GM10266 (cell line): ENCODE measurements at regions not wholly inside any gene's neighbourhood (a gene's known extent, or its start where the extent isn't known, plus 50 kb on each side); places are given as distances from the start of the nearest gene placed in this dataset.

Source experiments
- DNase-seq: peaks from one replicate; pipeline ENCODE4 v3.0.0; 2012; ENCODE audit errors: extremely low spot score
- TF ChIP-seq, protein P1 (sequence below): IDR thresholded peaks from 2 replicates; pipeline ENCODE4 v1.5.1; 2012; ENCODE audit warnings: mild to moderate bottlenecking, low read depth; ENCODE audit not compliant: control insufficient read depth, insufficient read depth; ENCODE audit errors: missing control alignments

- DNase-seq = no peak
- TF ChIP-seq, protein P1, sequence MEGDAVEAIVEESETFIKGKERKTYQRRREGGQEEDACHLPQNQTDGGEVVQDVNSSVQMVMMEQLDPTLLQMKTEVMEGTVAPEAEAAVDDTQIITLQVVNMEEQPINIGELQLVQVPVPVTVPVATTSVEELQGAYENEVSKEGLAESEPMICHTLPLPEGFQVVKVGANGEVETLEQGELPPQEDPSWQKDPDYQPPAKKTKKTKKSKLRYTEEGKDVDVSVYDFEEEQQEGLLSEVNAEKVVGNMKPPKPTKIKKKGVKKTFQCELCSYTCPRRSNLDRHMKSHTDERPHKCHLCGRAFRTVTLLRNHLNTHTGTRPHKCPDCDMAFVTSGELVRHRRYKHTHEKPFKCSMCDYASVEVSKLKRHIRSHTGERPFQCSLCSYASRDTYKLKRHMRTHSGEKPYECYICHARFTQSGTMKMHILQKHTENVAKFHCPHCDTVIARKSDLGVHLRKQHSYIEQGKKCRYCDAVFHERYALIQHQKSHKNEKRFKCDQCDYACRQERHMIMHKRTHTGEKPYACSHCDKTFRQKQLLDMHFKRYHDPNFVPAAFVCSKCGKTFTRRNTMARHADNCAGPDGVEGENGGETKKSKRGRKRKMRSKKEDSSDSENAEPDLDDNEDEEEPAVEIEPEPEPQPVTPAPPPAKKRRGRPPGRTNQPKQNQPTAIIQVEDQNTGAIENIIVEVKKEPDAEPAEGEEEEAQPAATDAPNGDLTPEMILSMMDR = no peak
These were observed 149.9 kb upstream of the AFDN start for GRCh38 chr6:167676666-167677421.

DNA sequence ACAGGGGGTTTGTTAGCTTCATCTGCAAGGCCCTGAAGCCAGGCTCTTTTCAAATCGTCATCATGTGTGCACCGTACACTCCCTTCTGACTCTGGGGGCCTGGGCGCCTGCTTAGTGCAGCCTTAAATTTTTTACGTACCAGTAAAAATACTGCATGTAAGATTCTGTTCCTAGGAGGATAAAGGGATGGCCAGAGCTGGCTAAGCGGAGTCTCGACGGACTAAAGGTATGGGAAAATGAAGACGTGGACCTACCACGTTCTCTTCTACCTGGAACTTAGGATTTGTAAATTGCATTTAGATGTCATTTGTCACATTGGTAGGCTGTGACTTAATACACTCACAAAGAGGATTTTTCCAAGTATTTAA lies 149.3 kb upstream of the AFDN start:
- DNase-seq = no peak
- TF ChIP-seq, protein P1 = no peak

- DNase-seq = no peak
- TF ChIP-seq, protein P1 = no peak
These were observed 148.3 kb upstream of the AFDN start for GRCh38 chr6:167678102-167679101.

GRCh38 chr6:167679122-167679736 lies 147.5 kb upstream of the AFDN start:
- no peak for DNase-seq
- TF ChIP-seq, protein P1 = no peak

GRCh38 chr6:167679790-167680604 lies 146.7 kb upstream of the AFDN start:
- no peak for DNase-seq
- TF ChIP-seq, protein P1 = no peak

DNA sequence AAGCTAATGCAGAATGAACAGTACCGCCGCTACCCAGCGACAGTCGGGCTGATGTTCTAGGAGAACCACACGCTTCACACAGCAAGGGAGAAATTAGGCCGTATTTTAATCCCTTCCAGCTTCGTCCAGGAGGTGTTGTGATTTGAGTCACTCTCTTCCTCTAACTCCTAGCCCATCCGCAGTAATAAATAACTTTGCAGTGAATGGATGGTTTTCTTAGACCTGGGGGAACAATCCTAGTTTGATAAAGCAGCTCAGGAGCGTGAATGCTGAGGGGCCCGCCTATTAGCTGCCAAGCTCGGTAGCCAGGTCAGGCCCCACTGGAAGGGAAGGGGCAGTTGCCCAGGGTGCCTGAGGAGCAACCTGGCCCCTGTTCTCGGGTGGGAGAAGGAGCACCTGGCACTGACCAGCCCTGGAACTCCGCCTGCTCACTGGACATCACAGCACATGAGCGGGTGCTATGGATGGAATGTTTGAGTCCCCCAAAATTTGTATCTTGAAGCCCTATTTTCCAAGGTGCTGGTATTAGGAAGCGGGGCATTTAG lies 146.0 kb upstream of the AFDN start:
- TF ChIP-seq, protein P1 = no peak
- no peak for DNase-seq
